ENCODE measurements at regions not wholly inside any gene's neighbourhood (a gene's known extent, or its start where the extent isn't known, plus 50 kb on each side); places are given as distances from the start of the nearest gene placed in this dataset.
"Not testable (repeated sequence)": the region's sequence is repeated elsewhere in the genome, so short reads cannot be mapped to it uniquely, and the experiment has no call there.

DNA sequence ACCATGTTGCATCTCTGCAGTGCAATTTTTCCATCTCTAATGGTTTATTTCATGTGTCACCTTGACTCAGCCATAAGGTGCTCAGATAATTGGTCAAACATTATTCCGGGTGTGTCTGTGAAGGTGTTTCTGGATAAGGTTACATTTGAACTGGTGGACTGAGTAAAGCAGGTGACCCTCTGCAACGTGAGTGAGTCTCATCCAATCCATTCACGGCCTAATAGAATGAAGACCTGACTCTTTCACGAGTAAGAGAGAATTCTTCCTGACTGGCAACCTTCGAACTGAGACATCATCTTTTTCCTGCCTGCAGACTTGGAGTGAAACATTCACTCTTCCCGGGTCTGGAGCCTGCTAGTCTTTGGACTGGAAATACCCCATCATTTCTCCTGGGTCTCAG, 77.1 kb upstream of the SLC22A23 start:
- TF ChIP-seq, protein P1, sequence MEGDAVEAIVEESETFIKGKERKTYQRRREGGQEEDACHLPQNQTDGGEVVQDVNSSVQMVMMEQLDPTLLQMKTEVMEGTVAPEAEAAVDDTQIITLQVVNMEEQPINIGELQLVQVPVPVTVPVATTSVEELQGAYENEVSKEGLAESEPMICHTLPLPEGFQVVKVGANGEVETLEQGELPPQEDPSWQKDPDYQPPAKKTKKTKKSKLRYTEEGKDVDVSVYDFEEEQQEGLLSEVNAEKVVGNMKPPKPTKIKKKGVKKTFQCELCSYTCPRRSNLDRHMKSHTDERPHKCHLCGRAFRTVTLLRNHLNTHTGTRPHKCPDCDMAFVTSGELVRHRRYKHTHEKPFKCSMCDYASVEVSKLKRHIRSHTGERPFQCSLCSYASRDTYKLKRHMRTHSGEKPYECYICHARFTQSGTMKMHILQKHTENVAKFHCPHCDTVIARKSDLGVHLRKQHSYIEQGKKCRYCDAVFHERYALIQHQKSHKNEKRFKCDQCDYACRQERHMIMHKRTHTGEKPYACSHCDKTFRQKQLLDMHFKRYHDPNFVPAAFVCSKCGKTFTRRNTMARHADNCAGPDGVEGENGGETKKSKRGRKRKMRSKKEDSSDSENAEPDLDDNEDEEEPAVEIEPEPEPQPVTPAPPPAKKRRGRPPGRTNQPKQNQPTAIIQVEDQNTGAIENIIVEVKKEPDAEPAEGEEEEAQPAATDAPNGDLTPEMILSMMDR (IDR thresholded peaks at IDR 0.05; ENCODE audit: insufficient read depth, low read length, missing control alignments), result no peak
- ChIA-PET POLR2A (no interaction called here), CTCF (no interaction called here)
- DNase-seq (ENCODE audit: low read depth, low spot score), result no peak
- H3K4me3 ChIP-seq (ENCODE audit: low read depth, low read length), result no peak overlapping the region

DNA sequence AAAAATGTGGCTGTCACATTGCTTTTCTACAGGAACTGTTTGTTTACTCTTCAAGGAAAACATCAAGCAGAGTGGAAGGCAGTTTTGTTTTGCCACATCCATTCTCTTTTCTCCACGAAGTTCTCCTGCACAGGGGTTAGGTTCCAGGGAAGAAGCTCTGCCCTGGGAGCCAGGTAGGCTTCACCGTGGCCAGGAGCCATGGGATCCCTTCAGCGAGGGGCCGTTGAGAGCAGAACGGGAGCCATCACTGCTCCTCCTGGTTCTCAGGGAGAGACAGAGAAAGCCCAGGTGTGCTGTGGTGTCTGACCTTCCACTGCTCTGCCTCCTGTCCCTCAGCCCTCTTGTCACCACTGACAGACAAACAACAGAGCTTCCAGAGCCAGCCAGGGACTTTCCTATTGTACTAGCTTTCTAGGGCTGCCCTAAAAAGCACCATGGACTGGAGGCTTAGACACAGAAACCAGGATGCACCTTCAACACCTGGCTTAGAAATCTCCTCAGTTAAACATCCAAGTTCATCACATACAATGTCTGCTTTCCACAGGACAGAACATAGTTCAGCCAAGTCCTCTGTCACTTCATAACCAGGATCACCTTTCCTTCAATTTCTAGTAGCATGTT, 75.6 kb upstream of the SLC22A23 start:
- POLR2A ChIA-PET, result no interaction called here
- H3K4me3 ChIP-seq (ENCODE audit: low read depth, low read length), result no peak overlapping the region
- CTCF ChIA-PET, result interaction anchor here (1.3 kb wide), 1 partner anchor 9 kb away, joined by 3 read pairs; no protein-coding TSS in a partner anchor
- no peak for DNase-seq (ENCODE audit: low read depth, low spot score)
- TF ChIP-seq, protein P1 (IDR thresholded peaks at IDR 0.05; ENCODE audit: insufficient read depth, low read length, missing control alignments), result no peak

DNA sequence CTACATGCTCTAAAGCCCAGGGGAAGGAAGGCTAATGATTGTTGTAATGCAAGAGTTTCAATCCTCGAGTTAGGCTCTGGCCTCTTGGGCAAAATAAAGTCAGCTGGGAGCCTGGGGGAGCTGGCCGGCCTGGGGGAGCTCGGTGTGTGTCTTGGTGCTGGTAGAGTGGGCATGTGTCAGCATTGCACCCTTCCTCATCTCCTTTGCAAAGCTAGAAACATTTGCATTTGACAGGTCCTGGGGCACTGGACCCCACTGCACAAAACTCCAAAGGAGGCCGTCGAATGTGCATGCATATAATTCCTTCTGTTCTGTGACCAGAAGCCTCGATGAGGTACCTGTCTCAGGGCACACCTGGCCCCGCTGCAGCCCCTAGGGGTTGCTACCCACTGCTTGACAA, 74.6 kb upstream of the SLC22A23 start:
- CTCF ChIA-PET, result interaction anchor here (1.3 kb wide), 1 partner anchor 8 kb away, joined by 3 read pairs; no protein-coding TSS in a partner anchor
- TF ChIP-seq, protein P1 (IDR thresholded peaks at IDR 0.05; ENCODE audit: insufficient read depth, low read length, missing control alignments), result no peak
- no peak overlapping the region for H3K4me3 ChIP-seq (ENCODE audit: low read depth, low read length)
- DNase-seq (ENCODE audit: low read depth, low spot score), result no peak
- POLR2A ChIA-PET, result no interaction called here

GRCh38 chr6:3530515-3530914, 73.7 kb upstream of the SLC22A23 start:
- TF ChIP-seq, protein P1 (IDR thresholded peaks at IDR 0.05; ENCODE audit: insufficient read depth, low read length, missing control alignments), result no peak
- ChIA-PET CTCF (interaction anchor here (1.8 kb wide), 1 partner anchor 10 kb away, joined by 4 read pairs; no protein-coding TSS in a partner anchor), POLR2A (no interaction called here)
- no peak for DNase-seq (ENCODE audit: low read depth, low spot score)
- no peak overlapping the region for H3K4me3 ChIP-seq (ENCODE audit: low read depth, low read length)

GRCh38 chr6:3529721-3530120, 72.9 kb upstream of the SLC22A23 start:
- ChIA-PET POLR2A (no interaction called here), CTCF (interaction anchor here (1.0 to 1.8 kb wide), 2 partner anchors 9 kb away, joined by 3 to 4 read pairs; no protein-coding TSS in a partner anchor)
- no peak overlapping the region for H3K4me3 ChIP-seq (ENCODE audit: low read depth, low read length)
- TF ChIP-seq, protein P1 (IDR thresholded peaks at IDR 0.05; ENCODE audit: insufficient read depth, low read length, missing control alignments), result no peak
- no peak for DNase-seq (ENCODE audit: low read depth, low spot score)

- DNase-seq (ENCODE audit: low read depth, low spot score), result no peak
- POLR2A ChIA-PET, result interaction anchor here (0.6 kb wide), 1 partner anchor 828 kb away, joined by 3 read pairs; no protein-coding TSS in a partner anchor
- CTCF ChIA-PET, result interaction anchor here (1.0 to 1.8 kb wide), 2 partner anchors 9 kb away, joined by 3 to 4 read pairs; no protein-coding TSS in a partner anchor
- TF ChIP-seq, protein P1 (IDR thresholded peaks at IDR 0.05; ENCODE audit: insufficient read depth, low read length, missing control alignments), result no peak
- no peak overlapping the region for H3K4me3 ChIP-seq (ENCODE audit: low read depth, low read length)
These were observed 72.4 kb upstream of the SLC22A23 start for GRCh38 chr6:3529232-3529631.

DNA sequence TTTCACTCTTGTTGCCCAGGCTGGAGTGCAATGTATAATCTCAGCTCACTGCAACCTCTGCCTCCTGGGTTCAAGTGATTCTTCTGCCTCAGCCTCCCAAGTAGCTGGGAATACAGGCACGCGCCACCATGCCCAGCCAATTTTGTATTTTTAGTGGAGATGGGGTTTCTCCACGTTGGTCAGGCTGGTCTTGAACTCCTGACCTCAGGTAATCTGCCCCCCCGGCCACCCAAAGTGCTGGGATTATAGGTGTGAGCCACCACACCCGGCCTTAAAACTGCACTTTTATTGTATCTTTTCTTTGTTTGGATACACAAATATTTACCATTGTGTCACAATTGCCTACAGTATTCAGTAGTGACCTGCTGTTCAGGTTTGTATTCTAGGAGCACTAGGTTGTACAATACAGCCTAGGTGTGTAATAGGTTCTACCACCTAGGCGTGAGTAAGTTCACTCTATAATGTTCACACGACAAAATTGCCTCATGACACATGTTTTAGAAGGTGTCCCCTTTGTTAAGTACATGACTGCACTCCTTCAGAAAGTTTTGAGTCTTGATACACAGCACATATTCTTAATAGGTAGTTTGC, 71.3 kb upstream of the SLC22A23 start:
- H3K4me3 ChIP-seq (ENCODE audit: low read depth, low read length); DNase-seq (ENCODE audit: low read depth, low spot score); CTCF ChIA-PET: not testable (repeated sequence)
- POLR2A ChIA-PET, result interaction anchor here (0.6 kb wide), 1 partner anchor 829 kb away, joined by 3 read pairs; no protein-coding TSS in a partner anchor
